Hematopoietic multipotent progenitor cell treated with erythropoietin and hydrocortisone succinate and interleukin-3 and kit ligand, for 4 days (in vitro differentiated cells): ENCODE measurements at regions not wholly inside any gene's neighbourhood (a gene's known extent, or its start where the extent isn't known, plus 50 kb on each side); places are given as distances from the start of the nearest gene placed in this dataset.
"Not testable (repeated sequence)": the region's sequence is repeated elsewhere in the genome, so short reads cannot be mapped to it uniquely, and the experiment has no call there.

ENCODE experiments used
- DNase-seq: peaks from one replicate; pipeline ENCODE4 v3.0.0-alpha.2; 2015

GRCh38 chr15:54840621-54841398, 355.9 kb downstream of the RSL24D1 start:
- no peak for DNase-seq

GRCh38 chr15:54839379-54839778, 357.4 kb downstream of the RSL24D1 start:
- DNase-seq = no peak

GRCh38 chr15:54836052-54836795, 360.5 kb downstream of the RSL24D1 start:
- DNase-seq = no peak

GRCh38 chr15:54829821-54830220, 366.9 kb downstream of the RSL24D1 start:
- DNase-seq = no peak

- no peak for DNase-seq
Measured at GRCh38 chr15:54820811-54821210, 375.9 kb downstream of the RSL24D1 start.

- no peak for DNase-seq
Measured at GRCh38 chr15:54820098-54820497, 376.6 kb downstream of the RSL24D1 start.

GRCh38 chr15:54816401-54816800, 380.3 kb downstream of the RSL24D1 start:
- no peak for DNase-seq

- peak; percentile 66 for DNase-seq
Measured at GRCh38 chr15:54815556-54815955, 381.2 kb downstream of the RSL24D1 start.

- DNase-seq = no peak
Measured at GRCh38 chr15:54812383-54812782, 384.4 kb downstream of the RSL24D1 start.

- DNase-seq = no peak
Measured at GRCh38 chr15:54810496-54810895, 386.2 kb downstream of the RSL24D1 start.

GRCh38 chr15:54810031-54810430, 386.7 kb downstream of the RSL24D1 start:
- peak; percentile 25 for DNase-seq

GRCh38 chr15:54808321-54808720, 388.4 kb downstream of the RSL24D1 start:
- no peak for DNase-seq

GRCh38 chr15:54803987-54804386, 392.8 kb downstream of the RSL24D1 start:
- peak; percentile 19 for DNase-seq

GRCh38 chr15:54803134-54803808, 393.5 kb downstream of the RSL24D1 start:
- peak; percentile 78 for DNase-seq

GRCh38 chr15:54792526-54792925, 404.2 kb downstream of the RSL24D1 start:
- DNase-seq = no peak

- no peak for DNase-seq
Measured at GRCh38 chr15:54790693-54791092, 406.0 kb downstream of the RSL24D1 start.

- peak; percentile 36 for DNase-seq
Measured at GRCh38 chr15:54789376-54789775, 407.4 kb downstream of the RSL24D1 start.

GRCh38 chr15:54781220-54781619, 415.5 kb downstream of the RSL24D1 start:
- DNase-seq = not testable (repeated sequence)

GRCh38 chr15:54779271-54779670, 417.5 kb downstream of the RSL24D1 start:
- no peak for DNase-seq

- no peak for DNase-seq
Measured at GRCh38 chr15:54776410-54776809, 420.3 kb downstream of the RSL24D1 start.

GRCh38 chr15:54772663-54773062, 424.1 kb downstream of the RSL24D1 start:
- DNase-seq = peak; percentile 29

- not testable (repeated sequence) for DNase-seq
Measured at GRCh38 chr15:54749461-54749860, 447.3 kb downstream of the RSL24D1 start.

GRCh38 chr15:54722342-54722986, 474.3 kb downstream of the RSL24D1 start:
- peak; percentile 37 for DNase-seq
